ENCODE measurements at regions not wholly inside any gene's neighbourhood (a gene's known extent, or its start where the extent isn't known, plus 50 kb on each side); places are given as distances from the start of the nearest gene placed in this dataset.

GRCh38 chr20:52757411-52757810 is 214.7 kb upstream of the TSHZ2 start:
- Histone ChIP-seq H3K79me2 (ENCODE audit: insufficient read depth, low read length) (no peaks in the 10 kb centered on the region), H3K9ac (ENCODE audit: low read depth, low read length, poor library complexity, severe bottlenecking) (no peak overlapping the region), H3K4me2 (ENCODE audit: low read depth, low read length, poor library complexity, severe bottlenecking) (no peak overlapping the region), H3K9me2 (replicated peaks; ENCODE audit: low read depth, low read length) (no peaks in the 10 kb centered on the region), H3K4me1 (ENCODE audit: insufficient read depth, low read length, poor library complexity, severe bottlenecking) (no peaks in the 10 kb centered on the region), H4K20me1 (ENCODE audit: insufficient read depth, low read length, poor library complexity, severe bottlenecking) (no peaks in the 10 kb centered on the region), H3K4me3 (ENCODE audit: low read length, poor library complexity, severe bottlenecking) (no peak overlapping the region), H2AFZ (ENCODE audit: low read length) (no peak overlapping the region), H3K27me3 (ENCODE audit: insufficient read depth, low read length, poor library complexity, severe bottlenecking) (no peaks in the 10 kb centered on the region), H3F3A (ENCODE audit: low read depth) (no peaks in the 10 kb centered on the region), H3K36me3 (ENCODE audit: insufficient read depth, low read length) (no peaks in the 10 kb centered on the region), H3K9me3 (ENCODE audit: insufficient read depth, low read depth, low read length) (no peaks in the 10 kb centered on the region)
- TF ChIP-seq CTCF (conservative IDR thresholded peaks at IDR 0.05; ENCODE audit: low read length), result no peak
- no peak for TF ChIP-seq EZH2phosphoT487 (IDR thresholded peaks at IDR 0.05; ENCODE audit: borderline replicate concordance)

DNA sequence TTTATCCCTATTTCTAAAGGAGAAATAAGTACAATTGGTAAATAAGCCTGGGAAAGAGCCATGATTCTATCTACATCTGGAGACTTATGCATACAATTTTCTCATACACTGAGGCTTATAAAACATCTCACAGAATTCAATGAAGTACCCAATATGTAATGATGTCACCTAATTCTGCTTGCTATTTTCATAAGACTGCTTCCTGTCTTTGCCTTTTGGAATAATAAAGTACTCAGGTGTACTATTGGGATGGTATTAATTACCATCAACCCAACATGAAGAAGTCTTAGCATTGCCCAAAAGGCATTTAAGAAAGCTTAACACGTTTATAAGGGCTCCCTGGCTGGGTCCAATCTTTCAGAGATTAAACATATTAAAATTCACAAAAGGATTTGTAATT is 216.4 kb upstream of the TSHZ2 start:
- Histone ChIP-seq H2AFZ (ENCODE audit: low read length) (no peak overlapping the region), H3K9me3 (ENCODE audit: insufficient read depth, low read depth, low read length) (no peaks in the 10 kb centered on the region), H4K20me1 (ENCODE audit: insufficient read depth, low read length, poor library complexity, severe bottlenecking) (no peaks in the 10 kb centered on the region), H3K36me3 (ENCODE audit: insufficient read depth, low read length) (no peaks in the 10 kb centered on the region), H3K9me2 (replicated peaks; ENCODE audit: low read depth, low read length) (no peaks in the 10 kb centered on the region), H3K4me2 (ENCODE audit: low read depth, low read length, poor library complexity, severe bottlenecking) (no peak overlapping the region), H3F3A (ENCODE audit: low read depth) (no peaks in the 10 kb centered on the region), H3K9ac (ENCODE audit: low read depth, low read length, poor library complexity, severe bottlenecking) (no peak overlapping the region), H3K4me1 (ENCODE audit: insufficient read depth, low read length, poor library complexity, severe bottlenecking) (no peaks in the 10 kb centered on the region), H3K79me2 (ENCODE audit: insufficient read depth, low read length) (no peaks in the 10 kb centered on the region), H3K4me3 (ENCODE audit: low read length, poor library complexity, severe bottlenecking) (no peak overlapping the region), H3K27me3 (ENCODE audit: insufficient read depth, low read length, poor library complexity, severe bottlenecking) (no peaks in the 10 kb centered on the region)
- no peak for TF ChIP-seq CTCF (conservative IDR thresholded peaks at IDR 0.05; ENCODE audit: low read length)
- no peak for TF ChIP-seq EZH2phosphoT487 (IDR thresholded peaks at IDR 0.05; ENCODE audit: borderline replicate concordance)

- H3K4me2 ChIP-seq (ENCODE audit: low read depth, low read length, poor library complexity, severe bottlenecking), result no peak overlapping the region
- H2AFZ ChIP-seq (ENCODE audit: low read length), result no peak overlapping the region
- H3K36me3 ChIP-seq (ENCODE audit: insufficient read depth, low read length), result no peaks in the 10 kb centered on the region
- H3K9ac ChIP-seq (ENCODE audit: low read depth, low read length, poor library complexity, severe bottlenecking), result no peak overlapping the region
- H4K20me1 ChIP-seq (ENCODE audit: insufficient read depth, low read length, poor library complexity, severe bottlenecking), result no peaks in the 10 kb centered on the region
- H3K27me3 ChIP-seq (ENCODE audit: insufficient read depth, low read length, poor library complexity, severe bottlenecking), result no peaks in the 10 kb centered on the region
- no peak overlapping the region for H3K4me3 ChIP-seq (ENCODE audit: low read length, poor library complexity, severe bottlenecking)
- no peaks in the 10 kb centered on the region for H3K9me2 ChIP-seq (replicated peaks; ENCODE audit: low read depth, low read length)
- TF ChIP-seq CTCF (conservative IDR thresholded peaks at IDR 0.05; ENCODE audit: low read length) (no peak), EZH2phosphoT487 (IDR thresholded peaks at IDR 0.05; ENCODE audit: borderline replicate concordance) (no peak)
- no peaks in the 10 kb centered on the region for H3K79me2 ChIP-seq (ENCODE audit: insufficient read depth, low read length)
- no peaks in the 10 kb centered on the region for H3K4me1 ChIP-seq (ENCODE audit: insufficient read depth, low read length, poor library complexity, severe bottlenecking)
- no peaks in the 10 kb centered on the region for H3K9me3 ChIP-seq (ENCODE audit: insufficient read depth, low read depth, low read length)
- no peaks in the 10 kb centered on the region for H3F3A ChIP-seq (ENCODE audit: low read depth)
These were observed 217.8 kb upstream of the TSHZ2 start for GRCh38 chr20:52754366-52754765.
